Fibroblast of skin of back (primary cell): ENCODE measurements at regions not wholly inside any gene's neighbourhood (a gene's known extent, or its start where the extent isn't known, plus 50 kb on each side); places are given as distances from the start of the nearest gene placed in this dataset.

ENCODE experiments used
- DNase-seq: peaks from one replicate; pipeline ENCODE4 v3.0.0-alpha.2; 2013

GRCh38 chr2:2413525-2413924, 82.5 kb upstream of the MYT1L start:
- DNase-seq, result no peak

- no peak for DNase-seq
These were observed 79.9 kb upstream of the MYT1L start for GRCh38 chr2:2410987-2411386.

GRCh38 chr2:2409481-2409880, 78.4 kb upstream of the MYT1L start:
- no peak for DNase-seq

GRCh38 chr2:2405780-2406179, 74.7 kb upstream of the MYT1L start:
- no peak for DNase-seq

GRCh38 chr2:2400286-2401038, 69.4 kb upstream of the MYT1L start:
- DNase-seq, result no peak

DNA sequence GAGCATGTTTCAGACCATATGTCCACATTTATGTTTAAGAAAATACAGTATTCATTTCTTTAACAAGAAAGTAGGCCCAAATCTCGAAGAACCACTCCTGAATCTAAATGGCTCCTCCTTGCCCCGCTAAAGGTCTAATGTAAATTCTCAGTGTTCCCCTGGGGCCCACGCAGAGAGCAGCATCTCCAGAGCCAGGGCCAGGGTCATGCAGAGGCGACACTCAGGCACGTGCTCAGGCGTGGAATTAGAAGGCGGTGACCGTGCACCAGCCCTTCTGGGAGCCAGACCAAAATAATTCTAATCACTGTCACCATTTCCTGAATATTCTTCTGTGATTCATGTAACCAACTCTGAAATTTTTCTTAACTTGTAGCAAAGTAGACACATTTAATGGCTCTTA, 68.3 kb upstream of the MYT1L start:
- no peak for DNase-seq

GRCh38 chr2:2392332-2392731, 61.3 kb upstream of the MYT1L start:
- DNase-seq, result no peak

GRCh38 chr2:2389215-2389614, 58.1 kb upstream of the MYT1L start:
- no peak for DNase-seq
